Cerebellar cortex (tissue), 1 donor: ENCODE measurements at regions not wholly inside any gene's neighbourhood (a gene's known extent, or its start where the extent isn't known, plus 50 kb on each side); places are given as distances from the start of the nearest gene placed in this dataset.
"Not testable (repeated sequence)": the region's sequence is repeated elsewhere in the genome, so short reads cannot be mapped to it uniquely, and the experiment has no call there.

ENCODE experiments used
- DNase-seq: peaks from one replicate; pipeline ENCODE4 v3.0.0-alpha.2; 2015; ENCODE audit warnings: low spot score

GRCh38 chr15:62409466-62409865 lies 244.4 kb upstream of the C2CD4B start:
- DNase-seq = no peak

GRCh38 chr15:62412686-62413085 lies 247.6 kb upstream of the C2CD4B start:
- no peak for DNase-seq

GRCh38 chr15:62413153-62413552 lies 248.1 kb upstream of the C2CD4B start:
- no peak for DNase-seq

- no peak for DNase-seq
These were observed 248.7 kb upstream of the C2CD4B start for GRCh38 chr15:62413786-62414185.

- no peak for DNase-seq
These were observed 250.4 kb upstream of the C2CD4B start for GRCh38 chr15:62415498-62415897.

- no peak for DNase-seq
These were observed 251.4 kb upstream of the C2CD4B start for GRCh38 chr15:62416526-62416925.

GRCh38 chr15:62417439-62417838 lies 252.4 kb upstream of the C2CD4B start:
- no peak for DNase-seq

- not testable (repeated sequence) for DNase-seq
These were observed 253.4 kb upstream of the C2CD4B start for GRCh38 chr15:62418496-62418895.

- no peak for DNase-seq
These were observed 254.1 kb upstream of the C2CD4B start for GRCh38 chr15:62419192-62419591.

GRCh38 chr15:62420371-62420770 lies 255.3 kb upstream of the C2CD4B start:
- DNase-seq = not testable (repeated sequence)

GRCh38 chr15:62421289-62421688 lies 256.2 kb upstream of the C2CD4B start:
- no peak for DNase-seq

GRCh38 chr15:62426387-62426956 lies 261.4 kb upstream of the C2CD4B start:
- no peak for DNase-seq

- no peak for DNase-seq
These were observed 263.2 kb upstream of the C2CD4B start for GRCh38 chr15:62428259-62428658.

GRCh38 chr15:62428851-62429598 lies 263.9 kb upstream of the C2CD4B start:
- no peak for DNase-seq

- no peak for DNase-seq
These were observed 265.0 kb upstream of the C2CD4B start for GRCh38 chr15:62430056-62430455.

GRCh38 chr15:62430552-62430951 lies 265.5 kb upstream of the C2CD4B start:
- DNase-seq = no peak

- DNase-seq = no peak
These were observed 266.1 kb upstream of the C2CD4B start for GRCh38 chr15:62431008-62431797.

- no peak for DNase-seq
These were observed 266.7 kb upstream of the C2CD4B start for GRCh38 chr15:62431817-62432216.

- no peak for DNase-seq
These were observed 267.8 kb upstream of the C2CD4B start for GRCh38 chr15:62432702-62433398.

- no peak for DNase-seq
These were observed 271.1 kb upstream of the C2CD4B start for GRCh38 chr15:62436235-62436634.

GRCh38 chr15:62437753-62438152 lies 272.7 kb upstream of the C2CD4B start:
- no peak for DNase-seq

- no peak for DNase-seq
These were observed 274.5 kb upstream of the C2CD4B start for GRCh38 chr15:62439543-62440016.
